ENCODE measurements at regions not wholly inside any gene's neighbourhood (a gene's known extent, or its start where the extent isn't known, plus 50 kb on each side); places are given as distances from the start of the nearest gene placed in this dataset.

DNA sequence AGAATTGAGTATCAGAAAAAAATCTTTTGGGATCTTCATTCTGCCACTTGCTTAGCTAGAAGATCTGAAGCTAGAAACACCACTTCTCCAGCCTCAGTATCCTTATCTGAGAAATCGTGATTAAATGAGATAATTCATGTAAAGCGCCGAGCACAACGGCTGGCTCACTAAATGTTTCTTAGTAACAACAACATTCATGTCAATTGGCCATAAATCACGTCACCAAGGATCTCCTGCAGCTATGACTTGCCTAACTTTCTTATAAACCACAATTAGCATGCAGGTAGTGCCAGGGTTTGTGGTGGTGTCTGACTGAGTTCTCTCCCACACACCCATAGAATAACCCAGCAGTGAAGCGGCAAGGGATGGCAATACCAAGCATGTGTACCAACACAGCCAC, 501.3 kb downstream of the EFNB2 start:
- H3K9me2 ChIP-seq (ENCODE audit: low read depth, low read length) = no peaks in the 10 kb centered on the region
- no peaks in the 10 kb centered on the region for H4K20me1 ChIP-seq (ENCODE audit: insufficient read depth, low read length)
- H3K4me3 ChIP-seq (ENCODE audit: low read depth, low read length, poor library complexity, severe bottlenecking) = no peak overlapping the region
- no peak overlapping the region for H3K9ac ChIP-seq (ENCODE audit: low read length)
- no peaks in the 10 kb centered on the region for H3K4me1 ChIP-seq (ENCODE audit: insufficient read depth, low read length, severe bottlenecking)
- no peaks in the 10 kb centered on the region for H3K79me2 ChIP-seq (ENCODE audit: insufficient read depth, low read length)
- H2AFZ ChIP-seq (ENCODE audit: low read length) = no peak overlapping the region
- H3F3A ChIP-seq (ENCODE audit: insufficient read depth, low read length) = no peaks in the 10 kb centered on the region
- no peaks in the 10 kb centered on the region for H3K36me3 ChIP-seq (ENCODE audit: insufficient read depth, low read length)
- TF ChIP-seq CTCF (IDR thresholded peaks at IDR 0.05; ENCODE audit: low read length) = no peak
- TF ChIP-seq EZH2 (IDR thresholded peaks at IDR 0.05; ENCODE audit: borderline replicate concordance, low read length) = no peak
- H3K4me2 ChIP-seq (ENCODE audit: low read length) = no peak overlapping the region
- H3K9me3 ChIP-seq (ENCODE audit: low read length) = no peaks in the 10 kb centered on the region
- H3K27me3 ChIP-seq (ENCODE audit: insufficient read depth, low read length) = no peaks in the 10 kb centered on the region
- H3K27ac ChIP-seq (ENCODE audit: low read depth, low read length, poor library complexity, severe bottlenecking) = no peak overlapping the region

- no peaks in the 10 kb centered on the region for H3K36me3 ChIP-seq (ENCODE audit: insufficient read depth, low read length)
Observed at GRCh38 chr13:106033659-106034058, 501.8 kb downstream of the EFNB2 start.

GRCh38 chr13:106032441-106032840, 503.0 kb downstream of the EFNB2 start:
- Histone ChIP-seq H3K4me1 (ENCODE audit: insufficient read depth, low read length, severe bottlenecking) (no peaks in the 10 kb centered on the region), H3K79me2 (ENCODE audit: insufficient read depth, low read length) (no peaks in the 10 kb centered on the region), H3K36me3 (ENCODE audit: insufficient read depth, low read length) (no peaks in the 10 kb centered on the region), H3K4me3 (ENCODE audit: low read depth, low read length, poor library complexity, severe bottlenecking) (no peak overlapping the region), H3K27me3 (ENCODE audit: insufficient read depth, low read length) (no peaks in the 10 kb centered on the region), H3K4me2 (ENCODE audit: low read length) (no peak overlapping the region), H3F3A (ENCODE audit: insufficient read depth, low read length) (no peaks in the 10 kb centered on the region), H4K20me1 (ENCODE audit: insufficient read depth, low read length) (no peaks in the 10 kb centered on the region), H3K9ac (ENCODE audit: low read length) (no peak overlapping the region), H2AFZ (ENCODE audit: low read length) (no peak overlapping the region), H3K9me3 (ENCODE audit: low read length) (no peaks in the 10 kb centered on the region), H3K9me2 (ENCODE audit: low read depth, low read length) (no peaks in the 10 kb centered on the region), H3K27ac (ENCODE audit: low read depth, low read length, poor library complexity, severe bottlenecking) (no peak overlapping the region)
- TF ChIP-seq EZH2 (IDR thresholded peaks at IDR 0.05; ENCODE audit: borderline replicate concordance, low read length) (no peak), CTCF (IDR thresholded peaks at IDR 0.05; ENCODE audit: low read length) (no peak)

More at GRCh38 chr13:106033659-106034058, 501.8 kb downstream of the EFNB2 start:
- Histone ChIP-seq H3K79me2 (ENCODE audit: insufficient read depth, low read length) (no peaks in the 10 kb centered on the region), H2AFZ (ENCODE audit: low read length) (no peak overlapping the region), H3K9ac (ENCODE audit: low read length) (no peak overlapping the region), H3K4me2 (ENCODE audit: low read length) (no peak overlapping the region), H3K9me3 (ENCODE audit: low read length) (no peaks in the 10 kb centered on the region), H4K20me1 (ENCODE audit: insufficient read depth, low read length) (no peaks in the 10 kb centered on the region), H3K4me3 (ENCODE audit: low read depth, low read length, poor library complexity, severe bottlenecking) (no peak overlapping the region), H3K4me1 (ENCODE audit: insufficient read depth, low read length, severe bottlenecking) (no peaks in the 10 kb centered on the region), H3K27me3 (ENCODE audit: insufficient read depth, low read length) (no peaks in the 10 kb centered on the region), H3K27ac (ENCODE audit: low read depth, low read length, poor library complexity, severe bottlenecking) (no peak overlapping the region), H3F3A (ENCODE audit: insufficient read depth, low read length) (no peaks in the 10 kb centered on the region), H3K9me2 (ENCODE audit: low read depth, low read length) (no peaks in the 10 kb centered on the region)
- no peak for TF ChIP-seq EZH2 (IDR thresholded peaks at IDR 0.05; ENCODE audit: borderline replicate concordance, low read length)
- TF ChIP-seq CTCF (IDR thresholded peaks at IDR 0.05; ENCODE audit: low read length) = no peak; the same call in 1 of the 2 replicates
